ENCODE measurements at regions not wholly inside any gene's neighbourhood (a gene's known extent, or its start where the extent isn't known, plus 50 kb on each side); places are given as distances from the start of the nearest gene placed in this dataset.

DNA sequence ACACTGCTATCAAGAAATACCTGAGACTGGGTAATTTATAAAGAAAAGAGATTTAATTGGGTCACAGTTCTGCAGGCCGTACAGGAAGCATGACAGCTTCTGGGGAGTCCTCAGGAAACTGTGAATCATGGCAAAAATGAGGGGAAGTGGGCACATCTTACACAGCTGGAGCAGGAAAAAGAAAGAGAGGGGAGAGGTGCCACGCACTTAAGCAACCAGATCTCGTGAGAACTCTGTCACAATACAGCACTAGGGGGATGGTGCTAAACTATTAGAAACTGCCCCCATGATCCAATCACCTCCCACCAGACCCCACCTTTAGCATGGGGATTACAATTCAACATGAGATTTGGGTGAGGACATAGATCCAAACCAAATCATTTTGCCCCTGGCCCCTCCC is 105.5 kb upstream of the CPLX2 start:
- no peaks in the 10 kb centered on the region for H3K4me1 ChIP-seq (ENCODE audit: insufficient read depth, low read length, poor library complexity, severe bottlenecking)
- TF ChIP-seq, protein P1, sequence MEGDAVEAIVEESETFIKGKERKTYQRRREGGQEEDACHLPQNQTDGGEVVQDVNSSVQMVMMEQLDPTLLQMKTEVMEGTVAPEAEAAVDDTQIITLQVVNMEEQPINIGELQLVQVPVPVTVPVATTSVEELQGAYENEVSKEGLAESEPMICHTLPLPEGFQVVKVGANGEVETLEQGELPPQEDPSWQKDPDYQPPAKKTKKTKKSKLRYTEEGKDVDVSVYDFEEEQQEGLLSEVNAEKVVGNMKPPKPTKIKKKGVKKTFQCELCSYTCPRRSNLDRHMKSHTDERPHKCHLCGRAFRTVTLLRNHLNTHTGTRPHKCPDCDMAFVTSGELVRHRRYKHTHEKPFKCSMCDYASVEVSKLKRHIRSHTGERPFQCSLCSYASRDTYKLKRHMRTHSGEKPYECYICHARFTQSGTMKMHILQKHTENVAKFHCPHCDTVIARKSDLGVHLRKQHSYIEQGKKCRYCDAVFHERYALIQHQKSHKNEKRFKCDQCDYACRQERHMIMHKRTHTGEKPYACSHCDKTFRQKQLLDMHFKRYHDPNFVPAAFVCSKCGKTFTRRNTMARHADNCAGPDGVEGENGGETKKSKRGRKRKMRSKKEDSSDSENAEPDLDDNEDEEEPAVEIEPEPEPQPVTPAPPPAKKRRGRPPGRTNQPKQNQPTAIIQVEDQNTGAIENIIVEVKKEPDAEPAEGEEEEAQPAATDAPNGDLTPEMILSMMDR (conservative IDR thresholded peaks at IDR 0.05; ENCODE audit: low read depth, low read length) = no peak
- BruUV-seq (replicated peaks) = no TSS peak
- peaks cover 10% of the 10 kb centered on the region for H3K27me3 ChIP-seq (replicated peaks; ENCODE audit: insufficient read depth, low read depth, low read length, poor library complexity)
- no peak overlapping the region for H3K4me3 ChIP-seq (ENCODE audit: low read depth, low read length, poor library complexity, severe bottlenecking)
- no peak overlapping the region for H3K27ac ChIP-seq (ENCODE audit: low read depth, low read length, poor library complexity, severe bottlenecking)
- intact Hi-C loops (cut with micrococcal nuclease; ENCODE audit: unreplicated experiment) = no loop called here
- POLR2A ChIA-PET (ENCODE audit: low non-redundant PET) = no interaction called here
- CTCF ChIA-PET = no interaction called here
- H3K9me3 ChIP-seq (ENCODE audit: low read depth, low read length, poor library complexity, severe bottlenecking) = no peaks in the 10 kb centered on the region
- DNase-seq (ENCODE audit: low spot score) = no peak
- no peaks in the 10 kb centered on the region for H3K36me3 ChIP-seq (ENCODE audit: insufficient read depth, low read length, poor library complexity, severe bottlenecking)

DNA sequence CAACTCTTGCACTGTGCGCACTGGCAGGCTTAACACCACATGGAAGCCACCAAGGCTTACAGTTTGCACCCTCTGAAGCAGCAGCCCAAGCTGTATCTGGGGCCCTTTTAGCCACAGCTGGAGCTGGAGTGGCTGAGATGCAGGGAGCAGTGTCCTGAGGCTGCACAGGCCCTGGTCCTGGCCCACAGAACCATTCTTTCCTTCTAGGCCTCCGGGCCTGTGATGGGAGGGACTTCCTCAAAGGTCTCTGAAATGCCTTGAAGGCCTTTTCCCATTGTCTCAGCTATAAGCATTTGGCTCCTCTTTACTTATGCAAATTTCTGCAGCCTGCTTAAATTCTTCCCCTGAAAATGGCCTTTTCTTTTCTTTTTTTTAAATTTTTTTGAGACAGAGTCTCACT is 104.4 kb upstream of the CPLX2 start:
- TF ChIP-seq EZH2 (IDR thresholded peaks at IDR 0.05; ENCODE audit: borderline replicate concordance, low read depth, low read length, poor library complexity, severe bottlenecking) = no peak
- DNase-seq (ENCODE audit: low spot score) = no peak
- H3K36me3 ChIP-seq (ENCODE audit: insufficient read depth, low read length, poor library complexity, severe bottlenecking) = no peaks in the 10 kb centered on the region
- CTCF ChIA-PET = no interaction called here
- intact Hi-C loops (cut with micrococcal nuclease; ENCODE audit: unreplicated experiment) = no loop called here
- BruUV-seq (replicated peaks) = no TSS peak
- POLR2A ChIA-PET (ENCODE audit: low non-redundant PET) = no interaction called here
- peaks cover 10% of the 10 kb centered on the region for H3K27me3 ChIP-seq (replicated peaks; ENCODE audit: insufficient read depth, low read depth, low read length, poor library complexity)
- H3K4me1 ChIP-seq (ENCODE audit: insufficient read depth, low read length, poor library complexity, severe bottlenecking) = no peaks in the 10 kb centered on the region
- no peak overlapping the region for H3K4me3 ChIP-seq (ENCODE audit: low read depth, low read length, poor library complexity, severe bottlenecking)
- no peak overlapping the region for H3K27ac ChIP-seq (ENCODE audit: low read depth, low read length, poor library complexity, severe bottlenecking)
- H3K9me3 ChIP-seq (ENCODE audit: low read depth, low read length, poor library complexity, severe bottlenecking) = no peaks in the 10 kb centered on the region

- no TSS peak for BruUV-seq (replicated peaks)
- peak; percentile 65 for DNase-seq (ENCODE audit: low spot score)
- Histone ChIP-seq H3K4me3 (ENCODE audit: low read depth, low read length, poor library complexity, severe bottlenecking) (peak overlapping the region; percentile 18), H3K4me1 (ENCODE audit: insufficient read depth, low read length, poor library complexity, severe bottlenecking) (peaks cover 8% of the 10 kb centered on the region), H3K36me3 (ENCODE audit: insufficient read depth, low read length, poor library complexity, severe bottlenecking) (no peaks in the 10 kb centered on the region), H3K27ac (ENCODE audit: low read depth, low read length, poor library complexity, severe bottlenecking) (no peak overlapping the region), H3K27me3 (replicated peaks; ENCODE audit: insufficient read depth, low read depth, low read length, poor library complexity) (no peaks in the 10 kb centered on the region), H3K9me3 (ENCODE audit: low read depth, low read length, poor library complexity, severe bottlenecking) (no peaks in the 10 kb centered on the region)
- intact Hi-C loops (cut with micrococcal nuclease; ENCODE audit: unreplicated experiment) = no loop called here
- ChIA-PET CTCF (no interaction called here), POLR2A (ENCODE audit: low non-redundant PET) (no interaction called here)
- TF ChIP-seq EZH2 (IDR thresholded peaks at IDR 0.05; ENCODE audit: borderline replicate concordance, low read depth, low read length, poor library complexity, severe bottlenecking) = no peak
- TF ChIP-seq, protein P1 (conservative IDR thresholded peaks at IDR 0.05; ENCODE audit: low read depth, low read length) = no peak
These were observed 98.4 kb upstream of the CPLX2 start for GRCh38 chr5:175772747-175773533.

GRCh38 chr5:175773534-175774070 is 97.8 kb upstream of the CPLX2 start:
- TF ChIP-seq EZH2 (IDR thresholded peaks at IDR 0.05; ENCODE audit: borderline replicate concordance, low read depth, low read length, poor library complexity, severe bottlenecking) = no peak
- TF ChIP-seq, protein P1 (conservative IDR thresholded peaks at IDR 0.05; ENCODE audit: low read depth, low read length) = no peak
- ChIA-PET CTCF (no interaction called here), POLR2A (ENCODE audit: low non-redundant PET) (no interaction called here)
- Histone ChIP-seq H3K4me3 (ENCODE audit: low read depth, low read length, poor library complexity, severe bottlenecking) (peak overlapping the region; percentile 18), H3K9me3 (ENCODE audit: low read depth, low read length, poor library complexity, severe bottlenecking) (no peaks in the 10 kb centered on the region), H3K36me3 (ENCODE audit: insufficient read depth, low read length, poor library complexity, severe bottlenecking) (no peaks in the 10 kb centered on the region), H3K4me1 (ENCODE audit: insufficient read depth, low read length, poor library complexity, severe bottlenecking) (peaks cover 8% of the 10 kb centered on the region), H3K27me3 (replicated peaks; ENCODE audit: insufficient read depth, low read depth, low read length, poor library complexity) (no peaks in the 10 kb centered on the region), H3K27ac (ENCODE audit: low read depth, low read length, poor library complexity, severe bottlenecking) (no peak overlapping the region)
- no TSS peak for BruUV-seq (replicated peaks)
- no peak for DNase-seq (ENCODE audit: low spot score)
- intact Hi-C loops (cut with micrococcal nuclease; ENCODE audit: unreplicated experiment) = no loop called here
